Medulla oblongata (tissue), 1 donor: ENCODE measurements at regions not wholly inside any gene's neighbourhood (a gene's known extent, or its start where the extent isn't known, plus 50 kb on each side); places are given as distances from the start of the nearest gene placed in this dataset.
"Not testable (repeated sequence)": the region's sequence is repeated elsewhere in the genome, so short reads cannot be mapped to it uniquely, and the experiment has no call there.

ENCODE experiments used
- DNase-seq: peaks from one replicate; pipeline ENCODE4 v3.0.0-alpha.2; 2015; ENCODE audit errors: extremely low spot score

DNA sequence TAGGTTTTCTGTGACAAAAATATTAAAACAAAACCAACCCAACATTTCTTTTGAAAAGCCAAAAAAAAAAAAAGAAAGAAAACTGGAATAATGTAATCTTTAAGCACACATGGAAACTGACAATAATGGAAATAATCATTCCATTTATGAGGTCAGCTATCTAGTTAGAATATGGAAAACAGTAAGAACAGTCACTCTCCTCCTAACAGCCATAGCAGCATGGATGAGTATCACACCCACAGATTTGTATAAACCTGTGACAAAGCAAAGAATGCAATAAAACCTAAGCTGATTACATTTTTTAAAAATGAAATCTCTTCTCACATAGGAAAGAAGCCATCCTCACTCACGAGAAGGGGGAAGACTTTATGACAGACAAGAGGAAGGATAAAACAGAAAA lies 437.8 kb downstream of the NYAP2 start:
- no peak for DNase-seq

- DNase-seq, result no peak
Observed at GRCh38 chr2:225824748-225825449, 425.4 kb downstream of the NYAP2 start.

- no peak for DNase-seq
Observed at GRCh38 chr2:225821351-225821750, 421.8 kb downstream of the NYAP2 start.

GRCh38 chr2:225820826-225821225 lies 421.3 kb downstream of the NYAP2 start:
- DNase-seq, result no peak

DNA sequence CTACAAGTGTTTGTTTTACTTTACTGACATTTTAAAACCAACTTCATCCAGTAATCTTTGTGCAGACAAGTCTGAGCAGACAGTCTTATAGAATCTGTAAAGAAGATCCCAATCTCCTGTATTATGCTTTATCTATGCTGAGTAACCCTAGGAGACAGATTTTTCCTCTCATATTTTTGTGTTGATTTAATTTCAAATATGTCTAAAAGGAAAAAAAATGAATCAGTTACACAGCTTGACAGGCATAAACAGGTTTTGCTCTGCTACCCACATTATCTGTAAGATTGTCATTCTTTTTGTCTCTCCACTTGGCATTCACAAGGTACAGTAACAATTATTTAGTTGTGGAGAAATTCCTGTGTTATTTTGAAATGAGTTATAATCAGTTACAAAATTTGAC lies 415.0 kb downstream of the NYAP2 start:
- no peak for DNase-seq

DNA sequence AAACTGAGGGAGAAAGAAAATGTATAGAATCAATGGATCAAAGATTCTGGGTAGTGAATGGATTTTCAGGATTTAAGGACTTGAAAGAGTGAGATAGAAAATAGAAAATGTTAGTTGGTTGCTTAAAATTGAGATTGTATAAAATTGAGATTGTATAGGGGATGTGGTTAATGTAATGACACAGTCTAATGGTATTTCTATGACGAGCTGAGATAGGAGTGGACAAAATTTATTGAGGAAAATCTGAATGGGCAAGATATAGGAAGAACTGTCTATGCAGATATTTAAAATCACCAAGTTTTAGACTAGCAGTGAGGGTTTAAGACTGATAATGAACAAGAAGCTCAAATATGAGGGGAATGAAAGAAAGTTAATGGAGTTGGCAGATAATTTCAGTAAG lies 406.6 kb downstream of the NYAP2 start:
- DNase-seq, result no peak

DNA sequence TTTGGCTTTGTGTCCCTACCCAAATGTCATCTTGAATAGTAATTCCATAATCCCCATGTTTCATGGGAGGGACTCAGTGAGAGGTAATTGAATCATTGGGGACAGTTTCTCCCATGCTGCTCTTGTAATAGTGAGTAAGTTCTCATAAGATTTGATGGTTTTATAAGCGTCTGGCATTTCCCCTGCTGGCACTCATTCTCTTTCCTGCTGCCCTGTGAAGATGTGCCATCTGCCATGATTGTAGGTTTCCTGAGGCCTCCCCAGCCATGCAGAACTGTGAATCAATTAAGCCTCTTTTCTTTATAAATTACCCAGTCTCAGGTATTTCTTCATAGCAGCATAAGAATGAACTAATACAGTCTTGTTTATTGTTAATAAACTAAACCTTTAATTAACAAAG lies 402.6 kb downstream of the NYAP2 start:
- not testable (repeated sequence) for DNase-seq

GRCh38 chr2:225797394-225797793 lies 397.9 kb downstream of the NYAP2 start:
- DNase-seq, result no peak

DNA sequence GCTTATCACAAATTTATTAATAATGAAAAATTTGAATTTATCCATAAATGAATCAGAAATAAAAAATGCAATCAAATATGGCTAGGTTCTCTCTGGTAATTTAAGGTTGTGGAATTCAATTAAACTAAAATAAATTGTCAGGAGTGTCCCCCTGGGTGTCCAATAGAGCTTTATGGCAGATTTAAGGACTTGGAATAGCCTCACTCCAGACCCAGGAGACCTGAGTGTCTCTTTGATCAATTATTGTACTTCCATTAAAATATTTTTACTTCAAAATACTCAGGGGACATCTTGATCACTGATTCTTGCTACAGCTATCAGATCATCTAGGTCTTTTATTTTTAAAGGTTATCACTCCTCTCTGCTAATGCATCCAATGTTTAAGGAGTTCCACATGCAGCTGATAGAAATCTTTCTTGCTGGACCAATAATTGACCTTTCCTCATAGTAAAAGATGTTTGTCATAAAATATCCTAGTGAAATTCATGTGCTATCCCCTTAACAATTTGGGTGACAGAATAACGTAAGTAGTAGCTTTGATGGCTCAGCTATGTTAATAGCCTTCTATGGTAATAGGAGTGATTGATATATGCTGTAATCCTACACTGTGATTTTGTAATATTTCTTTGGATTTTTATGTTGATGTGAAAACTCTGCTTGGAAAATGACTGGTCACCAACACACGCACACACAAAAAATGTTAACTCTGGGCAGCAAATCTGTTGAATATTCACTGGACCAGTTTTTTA lies 395.3 kb downstream of the NYAP2 start:
- no peak for DNase-seq

GRCh38 chr2:225793736-225794550 lies 394.4 kb downstream of the NYAP2 start:
- DNase-seq, result no peak

- no peak for DNase-seq
Observed at GRCh38 chr2:225788571-225789094, 389.1 kb downstream of the NYAP2 start.

- DNase-seq, result no peak
Observed at GRCh38 chr2:225787497-225787896, 388.0 kb downstream of the NYAP2 start.

GRCh38 chr2:225781991-225782390 lies 382.5 kb downstream of the NYAP2 start:
- no peak for DNase-seq

- no peak for DNase-seq
Observed at GRCh38 chr2:225781145-225781544, 381.6 kb downstream of the NYAP2 start.

DNA sequence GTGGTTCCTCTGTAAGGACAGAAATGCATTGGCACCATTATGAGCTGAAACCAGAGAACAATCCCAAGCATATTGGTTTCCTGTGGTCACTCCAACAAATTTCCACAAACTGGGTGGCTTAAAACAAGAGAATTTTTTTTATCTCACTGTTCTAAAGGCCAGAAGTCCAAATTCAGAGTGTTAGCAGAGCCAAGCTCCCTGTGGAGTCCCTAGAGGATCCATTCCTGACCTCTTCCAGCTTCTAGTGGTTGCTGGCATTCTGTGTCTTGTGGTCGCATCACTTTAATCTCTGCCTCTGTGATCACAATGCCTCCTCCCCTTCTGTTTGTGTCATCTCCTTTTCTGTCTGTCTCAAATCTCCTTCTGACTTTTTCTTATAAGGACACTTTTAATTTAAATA lies 380.3 kb downstream of the NYAP2 start:
- no peak for DNase-seq

DNA sequence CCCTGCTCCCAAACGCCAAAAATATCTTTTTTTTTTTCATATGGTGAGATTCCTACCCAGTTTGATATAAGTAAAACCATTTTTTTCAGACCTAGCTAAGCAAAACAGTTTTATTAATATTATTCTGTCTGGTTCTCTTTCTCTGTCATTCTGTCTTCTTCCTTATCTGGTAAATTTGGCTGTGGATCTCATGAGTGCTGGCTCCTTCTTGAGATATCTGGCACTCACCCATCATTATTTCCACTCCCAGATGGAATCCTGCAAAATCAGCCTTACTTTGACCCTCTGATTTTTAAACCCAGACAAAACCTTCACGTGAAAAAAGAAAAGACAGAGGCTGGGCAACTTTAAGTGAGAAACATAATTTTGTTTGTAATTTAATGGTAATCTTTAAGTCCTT lies 373.6 kb downstream of the NYAP2 start:
- no peak for DNase-seq

DNA sequence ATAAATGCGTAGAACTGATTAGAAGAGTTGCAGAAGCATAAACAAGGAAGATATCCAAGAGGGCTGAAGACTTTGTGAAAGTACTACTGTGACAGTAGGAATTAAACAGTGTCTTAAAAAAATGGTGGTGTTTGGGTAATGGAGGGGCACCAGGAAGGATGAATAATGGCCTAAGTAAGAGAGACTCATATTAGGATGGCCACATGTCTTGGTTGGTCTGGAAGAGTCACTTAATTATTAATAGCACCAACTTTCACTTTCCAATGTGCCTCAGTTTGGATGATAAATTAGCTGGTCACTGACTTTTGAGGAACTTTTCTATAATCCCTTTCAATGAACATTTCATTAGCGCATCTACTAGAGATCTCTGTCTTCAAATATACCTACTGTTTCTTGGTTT lies 372.2 kb downstream of the NYAP2 start:
- no peak for DNase-seq

DNA sequence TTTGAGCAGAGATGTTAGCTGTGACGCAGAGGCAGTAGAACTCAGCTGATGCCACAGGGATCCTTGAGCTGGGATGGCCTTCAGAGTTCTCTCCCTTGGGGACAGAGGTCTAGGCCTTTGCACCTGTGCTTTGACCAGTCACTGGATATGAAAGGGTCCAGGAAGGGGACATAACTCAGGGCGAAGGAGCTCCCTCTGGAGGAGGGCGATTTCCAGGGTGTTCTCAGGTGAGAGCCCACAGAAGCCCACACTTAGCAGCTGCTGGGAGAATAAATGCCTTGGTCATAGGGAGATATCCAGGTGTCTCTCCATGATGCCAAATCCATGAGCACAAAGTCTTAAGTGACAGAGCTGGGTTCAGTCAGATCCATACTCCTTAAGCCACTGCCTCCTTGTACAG lies 369.2 kb downstream of the NYAP2 start:
- DNase-seq, result no peak

GRCh38 chr2:225766431-225766830 lies 366.9 kb downstream of the NYAP2 start:
- no peak for DNase-seq

DNA sequence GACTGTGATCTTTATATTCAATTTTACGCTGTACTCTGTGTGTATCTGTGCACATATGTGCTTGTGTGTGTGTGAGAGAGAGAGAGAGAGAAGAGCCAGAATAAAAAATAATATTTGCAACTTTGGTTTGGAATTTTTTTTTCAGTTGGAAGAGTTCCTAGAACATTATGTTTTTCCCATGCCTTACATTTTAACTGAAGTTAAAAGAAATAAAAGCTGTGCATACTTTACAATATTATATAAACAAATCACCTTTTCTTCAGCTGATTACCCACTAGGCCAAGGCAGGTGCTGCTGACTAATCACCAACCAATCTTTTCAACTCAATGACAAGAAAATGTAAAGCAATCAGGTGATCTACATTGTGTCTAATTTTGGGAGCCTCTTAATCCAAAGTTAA lies 366.3 kb downstream of the NYAP2 start:
- DNase-seq, result no peak

- no peak for DNase-seq
Observed at GRCh38 chr2:225764346-225764745, 364.8 kb downstream of the NYAP2 start.

DNA sequence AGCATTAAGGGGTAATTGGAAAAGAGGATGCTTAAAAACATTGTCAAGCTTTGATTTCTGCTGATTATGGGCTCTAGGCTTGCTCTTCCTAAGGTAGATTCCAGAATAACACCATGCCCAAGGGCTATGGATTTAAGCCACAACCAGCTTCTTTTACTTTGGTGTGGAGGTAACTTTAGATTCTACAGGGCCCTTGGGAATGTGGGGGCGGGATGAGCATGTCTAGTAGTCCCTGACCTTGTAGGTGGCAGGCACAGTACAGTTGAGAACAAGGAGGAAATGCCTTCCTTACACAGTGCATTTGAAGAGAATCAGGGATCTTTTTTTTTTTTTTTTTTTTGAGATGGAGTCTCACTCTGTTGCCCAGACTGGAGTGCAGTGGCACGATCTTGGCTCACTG lies 364.2 kb downstream of the NYAP2 start:
- no peak for DNase-seq
